IPS-18c (cell line): ENCODE measurements at regions not wholly inside any gene's neighbourhood (a gene's known extent, or its start where the extent isn't known, plus 50 kb on each side); places are given as distances from the start of the nearest gene placed in this dataset.

Source experiments
- H3K4me3 ChIP-seq: 2 replicates; pipeline ENCODE4 v1.7.0; 2013; ENCODE audit warnings: low read depth, mild to moderate bottlenecking, low read length, moderate library complexity; ENCODE audit not compliant: insufficient read depth
- H3K9me3 ChIP-seq: one replicate; pipeline ENCODE4 v1.6.1; 2013; ENCODE audit warnings: mild to moderate bottlenecking, low read length, moderate library complexity; ENCODE audit not compliant: control insufficient read depth, insufficient read depth

DNA sequence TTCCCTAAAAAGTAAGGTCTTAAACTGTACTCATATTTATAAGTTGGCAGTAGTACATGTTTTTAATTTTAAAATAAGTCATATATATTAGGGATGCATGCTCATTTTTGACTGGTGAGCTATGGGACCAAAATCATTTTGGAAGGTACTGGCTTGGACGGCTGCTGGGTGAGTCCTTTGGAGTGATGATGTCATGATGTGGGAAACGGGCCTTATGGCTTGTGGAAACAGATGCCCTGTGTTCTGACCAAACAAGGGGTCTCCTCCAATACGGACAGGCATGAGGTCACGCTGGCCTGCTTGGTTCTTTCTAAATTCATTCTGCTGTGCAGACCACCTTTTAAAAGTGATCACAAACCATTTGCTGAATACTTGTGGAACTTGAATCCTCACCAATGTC, 109.2 kb upstream of the MGAT5 start:
- Histone ChIP-seq H3K4me3 (no peak overlapping the region), H3K9me3 (no peaks in the 10 kb centered on the region)

DNA sequence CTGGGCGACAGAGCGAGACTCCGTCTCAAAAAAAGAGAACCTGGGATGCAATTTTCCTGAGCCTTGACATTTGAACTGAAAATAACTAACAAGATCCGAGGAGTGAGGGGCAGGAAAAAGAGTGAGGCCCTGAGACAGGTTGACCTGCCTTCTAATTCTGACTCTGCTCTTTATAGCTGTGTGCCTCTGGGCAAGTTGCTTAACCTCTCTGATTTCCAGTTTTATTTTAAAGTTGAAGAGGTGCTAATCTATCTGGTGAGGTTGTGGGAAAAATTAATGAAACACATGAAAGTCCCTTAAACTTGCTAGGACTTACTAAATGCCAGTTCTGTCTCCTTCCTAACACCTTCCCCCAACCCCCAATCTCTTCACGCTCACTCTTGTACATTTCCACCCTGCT, 108.4 kb upstream of the MGAT5 start:
- Histone ChIP-seq H3K9me3 (no peaks in the 10 kb centered on the region), H3K4me3 (no peak overlapping the region)

DNA sequence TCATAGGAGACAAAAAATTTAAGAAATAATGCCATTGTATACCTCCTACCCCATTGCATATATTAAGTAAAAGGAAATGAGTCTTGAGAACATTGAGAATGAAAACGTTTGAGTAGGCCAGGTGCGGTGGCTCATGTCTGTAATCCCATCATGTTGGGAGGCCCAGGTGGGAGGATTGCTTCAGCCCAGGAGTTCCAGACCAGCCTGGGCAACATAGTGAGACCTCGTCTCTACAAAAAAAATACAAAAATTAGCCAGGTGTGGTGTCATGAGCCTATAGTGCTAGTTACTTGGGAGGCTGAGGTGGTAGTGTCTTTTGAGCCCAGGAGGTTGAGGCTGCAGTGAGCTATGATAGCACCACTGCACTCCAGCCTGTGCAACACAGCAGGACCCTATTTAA, 107.7 kb upstream of the MGAT5 start:
- H3K4me3 ChIP-seq: no peak overlapping the region
- H3K9me3 ChIP-seq: no peaks in the 10 kb centered on the region

DNA sequence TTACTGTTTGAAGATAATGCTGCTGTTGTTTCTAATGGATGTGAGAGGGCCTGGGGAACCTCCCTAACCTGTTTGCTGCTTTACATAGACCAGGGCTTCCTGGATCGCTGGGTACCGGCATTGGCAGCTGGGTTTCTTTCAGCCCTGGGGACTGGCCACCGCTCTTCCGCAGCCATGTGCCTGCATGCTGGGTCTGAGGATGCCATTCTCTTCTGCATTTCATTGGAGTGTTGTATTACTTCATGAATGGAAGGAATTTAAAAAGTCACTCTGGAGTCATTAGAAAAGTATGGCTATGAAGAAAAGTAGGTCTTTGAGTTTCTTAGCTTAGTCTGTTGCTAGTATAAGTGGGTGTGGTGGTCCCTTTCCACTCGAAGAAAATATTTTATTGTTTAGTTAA, 107.3 kb upstream of the MGAT5 start:
- no peaks in the 10 kb centered on the region for H3K9me3 ChIP-seq
- H3K4me3 ChIP-seq: no peak overlapping the region

DNA sequence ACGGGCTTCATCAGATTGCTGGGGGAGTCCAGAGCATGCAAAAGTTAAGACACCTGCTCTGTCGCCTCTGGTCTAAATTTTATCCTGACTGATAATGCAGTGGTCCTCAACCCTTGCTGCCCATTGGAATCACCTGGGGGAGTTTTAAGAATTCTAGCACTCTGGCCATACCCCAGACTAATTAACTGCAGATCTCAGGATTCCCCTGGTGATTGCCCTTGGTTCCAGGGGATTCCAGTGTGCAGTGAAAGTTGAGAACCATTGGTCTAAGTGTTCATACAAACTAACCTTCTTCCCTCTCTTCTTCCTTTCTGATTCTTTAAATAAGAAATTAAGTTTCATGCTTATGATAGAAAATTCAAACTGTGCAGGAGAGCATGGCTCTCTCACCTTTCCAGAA, 105.7 kb upstream of the MGAT5 start:
- Histone ChIP-seq H3K9me3 (no peaks in the 10 kb centered on the region), H3K4me3 (no peak overlapping the region)

DNA sequence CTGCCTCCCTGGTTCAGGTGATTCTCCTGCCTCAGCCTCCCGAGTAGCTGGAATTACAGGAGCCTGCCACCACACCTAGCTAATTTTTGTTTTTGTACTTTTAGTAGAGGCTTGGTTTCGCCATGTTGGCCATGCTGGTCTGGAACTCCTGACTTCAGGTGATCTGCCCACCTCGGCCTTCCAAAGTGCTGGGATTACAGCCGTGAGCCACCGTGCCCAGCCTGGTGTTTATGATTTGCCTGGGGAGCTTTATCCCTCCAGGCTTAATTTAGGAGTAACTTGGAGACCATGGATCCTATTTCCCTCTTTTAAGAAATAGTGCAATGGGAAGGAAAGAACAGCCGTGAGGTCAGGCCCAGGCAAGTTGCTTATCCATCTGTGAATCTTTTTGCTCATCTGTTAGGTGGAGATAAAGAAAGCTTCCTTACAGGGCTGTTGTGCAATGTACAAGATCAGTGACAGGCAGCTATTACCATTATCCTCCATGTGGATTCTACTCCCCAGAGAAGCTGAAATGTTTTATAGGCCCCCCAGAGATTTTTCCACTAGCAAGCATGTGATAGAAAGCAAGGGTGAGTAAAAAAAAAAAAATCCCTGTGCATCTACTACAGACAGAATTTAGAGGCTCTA, 104.9 kb upstream of the MGAT5 start:
- H3K9me3 ChIP-seq: no peaks in the 10 kb centered on the region
- H3K4me3 ChIP-seq: no peak overlapping the region

DNA sequence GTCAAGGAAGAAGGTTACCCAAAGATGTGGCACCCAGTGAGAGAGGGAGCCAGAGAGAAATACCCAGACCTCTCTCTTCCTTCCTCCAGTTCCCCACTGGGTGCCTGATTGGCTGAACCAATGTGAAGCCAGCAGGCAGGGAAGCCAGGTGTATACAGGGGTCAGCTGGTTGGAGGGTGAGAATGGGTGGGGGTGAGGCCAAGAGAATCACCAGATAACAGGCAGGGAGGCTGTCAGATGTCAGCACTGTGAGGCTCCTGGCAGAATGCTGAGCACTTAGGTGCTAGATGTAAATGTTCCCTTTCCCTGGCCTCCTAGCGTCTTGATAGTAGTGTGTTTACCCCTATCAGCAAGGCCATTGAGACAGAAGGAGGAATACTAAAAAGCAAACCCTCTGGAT, 104.0 kb upstream of the MGAT5 start:
- Histone ChIP-seq H3K4me3 (no peak overlapping the region), H3K9me3 (no peaks in the 10 kb centered on the region)

DNA sequence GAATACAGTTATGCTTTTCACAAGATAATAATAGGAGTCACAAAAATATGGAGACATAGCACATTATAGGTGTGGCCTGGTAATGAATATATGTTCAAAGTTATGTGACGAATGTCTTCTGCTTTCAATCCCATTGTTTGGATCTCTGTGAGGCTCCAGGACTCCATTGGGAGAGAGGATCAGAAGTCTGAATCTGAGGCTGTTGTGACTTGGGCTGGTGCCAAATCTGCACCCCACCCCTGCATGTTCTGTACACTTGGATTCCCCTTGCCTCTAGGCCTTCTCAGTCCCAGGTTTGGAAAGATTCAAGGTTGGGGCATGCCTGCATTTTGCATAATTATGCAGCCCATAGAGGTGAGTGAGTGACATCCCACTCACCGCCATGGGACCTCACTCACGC, 103.1 kb upstream of the MGAT5 start:
- no peak overlapping the region for H3K4me3 ChIP-seq
- no peaks in the 10 kb centered on the region for H3K9me3 ChIP-seq

DNA sequence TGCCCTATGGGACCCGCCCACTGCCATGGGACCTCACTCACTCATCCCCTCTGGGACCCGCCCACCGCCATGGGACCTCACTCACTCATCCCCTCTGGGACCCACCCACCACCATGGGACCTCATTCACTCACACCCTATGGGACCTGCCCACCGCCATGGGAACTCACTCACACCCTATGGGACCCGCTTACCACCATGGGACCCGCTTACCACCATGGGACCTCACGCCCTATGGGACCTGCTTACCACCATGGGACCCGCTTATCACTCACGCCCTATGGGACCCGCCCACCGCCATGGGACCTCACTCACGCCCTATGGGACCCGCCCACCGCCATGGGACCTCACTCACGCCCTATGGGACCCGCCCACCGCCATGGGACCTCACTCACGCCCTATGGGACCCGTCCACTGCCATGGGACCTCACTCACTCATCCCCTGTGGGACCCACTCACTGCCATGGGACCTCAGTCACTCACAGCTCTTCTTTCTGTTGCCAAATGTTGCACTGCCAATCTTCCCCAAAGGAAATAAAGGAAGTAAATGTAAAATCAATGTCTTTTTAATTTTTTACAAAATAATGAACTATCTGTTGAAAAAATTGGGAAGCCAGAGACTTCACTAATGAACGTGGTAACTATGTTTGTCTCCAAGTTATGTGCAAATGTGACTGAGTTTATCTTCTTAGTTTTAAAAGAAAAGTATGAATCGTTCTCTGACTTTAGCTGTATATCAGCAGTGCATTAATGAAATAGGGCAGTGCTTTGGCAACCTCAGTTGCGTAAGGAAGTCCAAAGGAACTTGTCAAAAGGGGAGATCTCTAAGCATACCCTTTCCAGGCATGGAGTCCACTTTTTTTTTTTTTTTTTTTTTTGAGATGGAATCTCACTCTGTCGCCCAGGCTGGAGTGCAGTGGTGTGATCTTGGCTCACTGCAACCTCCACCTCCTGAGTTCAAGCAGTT, 101.5 kb upstream of the MGAT5 start:
- Histone ChIP-seq H3K9me3 (no peaks in the 10 kb centered on the region), H3K4me3 (no peak overlapping the region)

DNA sequence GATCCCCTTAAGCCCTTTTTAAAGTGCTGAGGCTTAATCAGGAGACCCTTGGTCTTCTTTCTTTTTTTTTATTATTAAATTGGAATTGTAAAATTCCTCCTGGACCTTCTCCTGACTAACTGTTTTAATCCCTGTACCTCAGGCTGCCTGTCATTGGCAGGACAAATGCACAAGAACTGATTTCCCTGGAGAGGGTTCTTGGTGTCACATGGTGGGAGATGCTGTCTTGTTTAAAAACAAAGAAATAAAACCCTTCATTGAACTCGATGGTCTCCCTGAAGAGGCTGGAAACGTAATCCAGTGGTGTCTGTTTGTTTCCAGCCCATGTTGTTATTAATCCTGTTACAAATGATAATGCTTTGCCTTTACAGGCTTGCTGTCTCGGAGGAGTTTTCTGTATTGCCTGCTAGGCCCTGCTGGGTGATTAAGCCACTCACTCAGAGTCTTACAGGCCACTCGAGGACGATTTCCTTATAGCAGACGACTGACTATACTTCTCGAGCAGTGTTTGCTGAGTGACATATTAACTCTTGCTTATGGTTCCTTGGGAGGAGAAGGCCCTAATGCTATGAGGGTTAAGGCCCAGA, 100.5 kb upstream of the MGAT5 start:
- H3K9me3 ChIP-seq: no peaks in the 10 kb centered on the region
- H3K4me3 ChIP-seq: no peak overlapping the region

DNA sequence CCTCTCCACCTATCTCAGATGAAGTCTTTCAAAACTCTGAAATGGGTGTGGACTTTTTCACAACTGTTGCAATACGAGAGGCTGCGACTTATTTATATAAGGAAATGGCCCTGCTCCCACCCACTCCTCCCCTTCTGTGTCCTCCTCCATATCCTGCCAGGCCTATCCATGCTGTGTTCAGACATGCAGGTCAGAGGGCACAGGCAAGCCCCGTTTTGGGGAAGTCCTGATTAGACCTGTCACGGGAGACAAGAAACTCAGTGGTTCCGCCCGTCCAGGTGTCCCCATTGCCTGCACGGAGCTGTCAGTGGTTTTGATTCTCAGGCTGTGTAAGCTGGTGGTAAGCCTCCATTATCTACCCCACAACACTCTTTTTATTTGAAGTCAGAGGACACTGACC, 99.6 kb upstream of the MGAT5 start:
- H3K9me3 ChIP-seq: no peaks in the 10 kb centered on the region

DNA sequence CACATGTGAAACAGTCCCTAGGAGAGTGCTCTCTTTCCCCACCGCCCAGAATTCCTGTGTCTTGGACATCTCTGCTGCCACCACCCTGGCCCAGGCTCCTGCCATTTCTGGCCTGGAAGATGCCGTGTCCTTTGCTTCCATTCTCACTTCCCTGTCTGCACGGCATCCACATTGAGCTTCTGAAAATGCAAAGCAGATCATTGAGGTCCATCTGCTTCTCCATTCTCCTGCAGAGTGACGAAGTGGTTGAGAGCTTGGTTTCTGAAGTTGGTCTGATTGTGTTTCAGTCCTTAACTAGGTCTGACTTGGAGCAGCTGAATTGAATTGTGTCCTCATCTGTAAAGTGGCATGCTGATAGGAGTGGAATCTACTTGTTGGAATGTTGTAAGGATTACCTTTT, 98.7 kb upstream of the MGAT5 start:
- no peaks in the 10 kb centered on the region for H3K9me3 ChIP-seq
- no peak overlapping the region for H3K4me3 ChIP-seq

More for the DNA sequence above, 99.6 kb upstream of the MGAT5 start:
- no peak overlapping the region for H3K4me3 ChIP-seq

DNA sequence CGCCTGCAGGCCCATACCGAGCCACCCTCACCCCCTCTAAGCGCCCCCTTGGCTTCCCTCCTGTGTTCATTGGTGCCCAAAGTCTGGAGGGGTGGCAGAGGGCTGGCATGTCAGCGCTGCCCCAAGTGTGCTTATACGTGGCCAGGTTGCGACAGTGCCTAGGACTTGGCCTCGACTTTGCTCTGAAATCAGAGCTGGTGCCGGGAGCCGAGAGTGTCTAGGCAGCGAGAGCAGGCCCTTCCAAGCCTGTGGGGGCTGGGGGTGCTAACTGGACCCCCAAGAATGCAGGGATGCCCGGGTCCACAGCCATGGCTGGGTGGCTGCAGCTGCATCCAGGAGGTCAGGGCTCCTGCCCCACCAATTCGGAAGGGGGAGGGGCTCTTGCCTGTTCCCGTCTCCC, 95.6 kb upstream of the MGAT5 start:
- no peak overlapping the region for H3K4me3 ChIP-seq
- H3K9me3 ChIP-seq: no peaks in the 10 kb centered on the region

DNA sequence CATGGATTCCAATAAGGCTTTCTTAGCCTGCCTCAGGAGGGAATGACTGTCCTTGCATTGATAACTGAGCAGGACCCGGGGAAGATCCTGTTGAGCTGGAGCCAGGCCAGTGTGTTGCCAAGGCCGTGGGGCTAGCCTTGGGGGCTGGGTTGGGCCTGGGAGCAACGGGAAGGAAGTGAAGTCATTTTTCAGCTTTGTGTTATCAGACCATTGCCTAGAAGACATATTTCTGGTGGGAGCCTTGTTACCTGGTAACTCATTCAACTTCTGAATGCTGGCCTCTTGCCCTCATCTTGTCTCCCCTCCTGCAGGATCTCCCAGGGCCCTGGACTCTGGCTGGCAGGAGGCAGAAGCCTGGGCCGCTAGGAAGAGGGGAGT, 92.7 kb upstream of the MGAT5 start:
- no peak overlapping the region for H3K4me3 ChIP-seq
- H3K9me3 ChIP-seq: no peaks in the 10 kb centered on the region

DNA sequence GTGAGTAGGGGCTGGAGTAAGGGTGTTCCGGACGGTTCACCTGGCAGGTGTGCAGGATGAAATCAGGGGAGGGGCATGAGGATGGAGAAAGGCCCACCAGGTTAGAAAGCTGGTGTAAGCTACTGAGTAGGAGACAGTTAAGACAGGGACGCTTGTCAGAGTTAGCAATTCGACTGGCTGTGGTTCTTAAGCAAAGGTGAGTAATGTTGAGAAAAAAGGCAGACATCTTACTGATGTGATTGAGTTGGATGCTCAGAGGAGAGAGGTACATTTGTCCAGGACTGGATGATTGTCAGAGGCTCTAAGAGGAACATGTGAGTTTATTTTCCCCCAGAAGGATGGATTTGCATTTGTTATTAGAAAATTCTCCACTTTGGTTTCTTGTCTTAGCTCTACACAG, 90.5 kb upstream of the MGAT5 start:
- Histone ChIP-seq H3K4me3 (no peak overlapping the region), H3K9me3 (no peaks in the 10 kb centered on the region)

DNA sequence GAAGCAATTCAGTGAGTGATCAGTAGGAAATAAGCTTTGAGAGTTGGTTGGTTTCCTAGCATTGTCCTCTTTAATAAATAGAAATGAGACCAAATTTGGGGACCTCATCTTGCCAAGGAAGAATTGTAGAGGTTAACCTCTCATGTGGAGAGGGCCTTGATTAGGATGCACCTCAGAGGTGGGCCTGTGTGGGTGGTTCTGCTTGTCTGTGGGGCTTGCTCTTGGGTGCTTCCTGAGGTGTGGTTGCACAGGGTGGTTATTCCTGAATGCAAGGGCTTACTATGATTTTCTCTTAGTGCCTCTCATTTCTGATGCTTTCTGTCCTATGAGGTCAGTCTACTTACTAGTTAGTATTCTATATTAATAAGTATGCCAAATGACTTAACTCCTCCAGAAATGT, 89.6 kb upstream of the MGAT5 start:
- H3K9me3 ChIP-seq: no peaks in the 10 kb centered on the region
- no peak overlapping the region for H3K4me3 ChIP-seq

DNA sequence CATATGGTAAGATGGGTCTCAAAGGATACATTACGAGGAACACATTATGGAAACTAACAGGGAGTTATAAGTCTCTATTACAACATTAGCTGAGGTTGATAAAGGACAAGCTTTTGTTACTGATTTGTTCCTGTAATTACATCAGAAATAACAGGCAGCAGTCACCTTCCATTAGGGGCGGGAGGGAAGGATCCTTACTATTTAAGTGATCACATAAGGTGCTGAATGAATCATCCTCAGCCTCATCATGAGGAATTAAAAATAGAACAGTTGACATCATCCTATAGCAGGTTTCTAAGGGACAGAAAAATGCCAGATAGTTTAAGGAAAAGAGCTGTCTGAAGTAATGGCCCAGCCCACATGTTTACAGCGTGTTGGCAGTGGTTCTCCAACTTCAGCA, 86.9 kb upstream of the MGAT5 start:
- H3K4me3 ChIP-seq: no peak overlapping the region
- no peaks in the 10 kb centered on the region for H3K9me3 ChIP-seq

DNA sequence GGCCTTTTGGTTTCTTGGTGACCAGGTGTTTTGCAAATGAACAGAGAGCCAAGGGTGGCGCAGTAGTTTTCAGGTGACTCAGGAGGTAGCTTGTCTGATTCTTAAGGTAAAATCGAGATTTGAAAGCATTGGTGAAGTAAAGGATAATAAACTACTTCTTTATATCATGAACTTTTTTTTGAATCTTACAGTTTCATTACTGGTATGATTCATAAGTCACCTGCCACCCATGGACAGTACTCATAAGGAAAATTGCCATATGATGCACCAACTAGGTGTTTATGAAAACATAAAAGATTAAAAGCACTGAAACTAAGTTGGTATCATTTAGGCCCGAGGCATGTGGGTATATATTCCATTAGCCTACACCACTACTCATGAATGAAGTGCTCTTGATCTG, 84.1 kb upstream of the MGAT5 start:
- no peak overlapping the region for H3K4me3 ChIP-seq
- no peaks in the 10 kb centered on the region for H3K9me3 ChIP-seq
